HCT116 (cell line): ENCODE measurements at regions not wholly inside any gene's neighbourhood (a gene's known extent, or its start where the extent isn't known, plus 50 kb on each side); places are given as distances from the start of the nearest gene placed in this dataset.

Source experiments
- ATAC-seq: fragments of 200-7000 bp; cut with Tn5 transposase; 2 replicates; pipeline ENCODE4 v1.9.1; 2020; ENCODE audit warnings: mild to moderate bottlenecking, moderate library complexity
- BruUV-seq: library from RNA; stranded (reverse); fragments of 400-500 nt; replicated peaks from 2 replicates; lab custom pipeline; 2021; lab: Mats Ljungman, UMichigan
- CTCF ChIA-PET: fragments of 300-600 bp; sonication (Branson Sonifier 250); formaldehyde crosslinking; loops from one replicate; lab custom pipeline; 2021; ENCODE audit warnings: antibody characterized with exemption; lab: Charles Lee
- POLR2A ChIA-PET: fragments of 300-600, 350-600 bp; sonication (Branson Sonifier 250); formaldehyde crosslinking; loops from one replicate; lab custom pipeline; 2021; ENCODE audit warnings: antibody characterized with exemption; lab: Charles Lee
- RAD21 ChIA-PET, 2 experiments: fragments of 300-600 bp; sonication (Branson Sonifier 250); formaldehyde crosslinking; loops; one replicate each; lab custom pipeline; 2023; ENCODE audit warnings: low total read pairs in 2 of 2; ENCODE audit not compliant: uncharacterized antibody in 2 of 2, unreplicated experiment in 2 of 2, low non-redundant PET in 1 of 2; lab: Charles Lee
- DNase-seq: peaks from one replicate; pipeline ENCODE4 v3.0.0-alpha.2; 2010; ENCODE audit warnings: low read depth, low spot score
- H2AFZ ChIP-seq: fragments of 200-600 bp; shearing (Covaris generic), sonication (generic); 2 replicates; pipeline ENCODE4 v1.6.1; 2017; ENCODE audit warnings: low read depth, mixed run types, mixed read lengths, antibody characterized with exemption, low read length; ENCODE audit not compliant: poor library complexity, severe bottlenecking
- H3K27ac ChIP-seq: 2 replicates; pipeline ENCODE4 v1.5.1; 2012; ENCODE audit warnings: low read depth, low read length
- H3K27me3 ChIP-seq: fragments of 200-600 bp; sonication (generic); 2 replicates; pipeline ENCODE4 v1.6.1; 2016; ENCODE audit warnings: mixed run types, low read length, mixed read lengths; ENCODE audit not compliant: insufficient read depth
- H3K36me3 ChIP-seq, 2 experiments: fragments of 200-500 bp in 1 of 2; fragments of 200-600 bp in 1 of 2; sonication (Bioruptor generic) in 1 of 2; sonication (generic) in 1 of 2; 2 replicates each; pipeline versions ENCODE4 v1.5.1 to v1.6.1; 2014 to 2016; ENCODE audit warnings: low read length in 2 of 2, inconsistent platforms in 1 of 2, mixed read lengths in 1 of 2, mixed run types in 1 of 2; ENCODE audit not compliant: insufficient read depth in 2 of 2, control insufficient read depth in 1 of 2
- H3K4me1 ChIP-seq, 2 experiments: fragments of 200-600 bp in 1 of 2; sonication (generic) in 1 of 2; 2 replicates each; pipeline versions ENCODE4 v1.5.1 to v1.6.1; 2012 to 2017; ENCODE audit warnings: low read length in 2 of 2, inconsistent platforms in 1 of 2, mild to moderate bottlenecking in 1 of 2, mixed read lengths in 1 of 2, mixed run types in 1 of 2, moderate library complexity in 1 of 2; ENCODE audit not compliant: insufficient read depth in 2 of 2, control insufficient read depth in 1 of 2
- H3K4me2 ChIP-seq: fragments of 200-600 bp; sonication (generic); 2 replicates; pipeline ENCODE4 v1.6.1; 2017; ENCODE audit warnings: mixed run types, low read length, mixed read lengths
- H3K4me3 ChIP-seq, 2 experiments: fragments of 200-600 bp in 1 of 2; sonication (generic) in 1 of 2; replicated peaks in 1 of 2; 2 replicates each; pipeline ENCODE4 v1.5.1; 2011 to 2016; ENCODE audit warnings: low read length in 2 of 2, control low read depth in 1 of 2, low read depth in 1 of 2, mild to moderate bottlenecking in 1 of 2, mixed read lengths in 1 of 2, mixed run types in 1 of 2
- H3K79me2 ChIP-seq: fragments of 200-600 bp; sonication (generic); 2 replicates; pipeline ENCODE4 v1.6.1; 2017; ENCODE audit warnings: mild to moderate bottlenecking, mixed run types, low read length, moderate library complexity, mixed read lengths; ENCODE audit not compliant: insufficient read depth
- H3K9ac ChIP-seq: fragments of 200-600 bp; sonication (generic); 2 replicates; pipeline ENCODE4 v1.6.1; 2016; ENCODE audit warnings: low read length, mixed read lengths
- H3K9me2 ChIP-seq: fragments of 200-600 bp; sonication (generic), shearing (Covaris generic); 2 replicates; pipeline ENCODE4 v1.6.1; 2017; ENCODE audit warnings: mixed run types, mild to moderate bottlenecking, moderate library complexity; ENCODE audit not compliant: insufficient read depth
- H3K9me3 ChIP-seq, 2 experiments: fragments of 200-500 bp in 1 of 2; fragments of 200-600 bp in 1 of 2; sonication (Bioruptor generic) in 1 of 2; sonication (generic) in 1 of 2; 2 replicates each; pipeline ENCODE4 v1.6.1; 2014 to 2017; ENCODE audit warnings: low read length in 2 of 2, mixed read lengths in 2 of 2, inconsistent platforms in 1 of 2, low read depth in 1 of 2, mild to moderate bottlenecking in 1 of 2, mixed run types in 1 of 2, moderate library complexity in 1 of 2; ENCODE audit not compliant: control insufficient read depth in 1 of 2, insufficient read depth in 1 of 2
- H4K20me1 ChIP-seq: fragments of 200-600 bp; sonication (generic), shearing (Covaris generic); 2 replicates; pipeline ENCODE4 v1.6.1; 2017; ENCODE audit warnings: mixed run types, mild to moderate bottlenecking, moderate library complexity; ENCODE audit not compliant: insufficient read depth
- ATF3 ChIP-seq: IDR thresholded peaks from 2 replicates; pipeline ENCODE4 v1.6.1; 2012
- CEBPB ChIP-seq: IDR thresholded peaks from 2 replicates; pipeline ENCODE4 v1.6.1; 2012; ENCODE audit warnings: low read depth
- CTCF ChIP-seq, 3 experiments: fragments of 200-600 bp in 1 of 3; sonication (generic) in 1 of 3; IDR thresholded peaks in 2 of 3; conservative IDR thresholded peaks in 1 of 3; 2 replicates each; pipeline ENCODE4 v1.5.1; 2012 to 2017; ENCODE audit warnings: low read depth in 2 of 3, low read length in 2 of 3, antibody characterized with exemption in 1 of 3, borderline replicate concordance in 1 of 3, control low read depth in 1 of 3, mild to moderate bottlenecking in 1 of 3, mixed read lengths in 1 of 3, mixed run types in 1 of 3, moderate library complexity in 1 of 3; ENCODE audit not compliant: insufficient read depth in 1 of 3
- ELF1 ChIP-seq: IDR thresholded peaks from 2 replicates; pipeline ENCODE4 v1.6.1; 2012; ENCODE audit warnings: low read depth, borderline replicate concordance
- EZH2 ChIP-seq: fragments of 200-600 bp; sonication (generic); IDR thresholded peaks from 2 replicates; pipeline ENCODE4 v1.6.1; 2017; ENCODE audit warnings: antibody characterized with exemption, mixed run types
- EZH2phosphoT487 ChIP-seq: fragments of 200-600 bp; IDR thresholded peaks from 2 replicates; pipeline ENCODE4 v1.6.1; 2018; ENCODE audit warnings: antibody characterized with exemption, borderline replicate concordance
- FOSL1 ChIP-seq: IDR thresholded peaks from 2 replicates; pipeline ENCODE4 v1.6.1; 2012; ENCODE audit warnings: low read depth
- MAX ChIP-seq: IDR thresholded peaks from 2 replicates; pipeline ENCODE4 v1.6.1; 2012
- POLR2A ChIP-seq: IDR thresholded peaks from 2 replicates; pipeline ENCODE4 v1.7.0; 2011; ENCODE audit warnings: borderline replicate concordance; ENCODE audit not compliant: insufficient read depth, insufficient read length; ENCODE audit errors: extremely low read depth
- RAD21 ChIP-seq: IDR thresholded peaks from 2 replicates; pipeline ENCODE4 v1.6.1; 2012; ENCODE audit warnings: low read depth, mild to moderate bottlenecking
- SIN3A ChIP-seq: IDR thresholded peaks from 2 replicates; pipeline ENCODE4 v1.6.1; 2012; ENCODE audit warnings: low read depth
- SRF ChIP-seq: IDR thresholded peaks from 2 replicates; pipeline ENCODE4 v1.6.1; 2012; ENCODE audit warnings: low read depth
- TCF7L2 ChIP-seq: IDR thresholded peaks from 2 replicates; pipeline ENCODE4 v1.7.0; 2011; ENCODE audit warnings: borderline replicate concordance, inconsistent platforms; ENCODE audit not compliant: insufficient read depth, insufficient read length; ENCODE audit errors: extremely low read depth
- YY1 ChIP-seq: IDR thresholded peaks from 2 replicates; pipeline ENCODE4 v1.6.1; 2011; ENCODE audit warnings: low read length, low read depth, moderate library complexity, mild to moderate bottlenecking; ENCODE audit not compliant: insufficient replicate concordance; ENCODE audit errors: extremely low read depth
- ZFX ChIP-seq: fragments of 450-650 bp; IDR thresholded peaks from 2 replicates; pipeline ENCODE4 v1.6.1; 2017
- ZNF274 ChIP-seq: fragments of 200-500 bp; sonication (Bioruptor generic); IDR thresholded peaks from 2 replicates; pipeline ENCODE4 v1.6.1; 2014; ENCODE audit warnings: mild to moderate bottlenecking, low read depth, low read length, inconsistent platforms
- intact Hi-C: fragments of 100-400 bp; cut with micrococcal nuclease; formaldehyde crosslinking; loops from 2 replicates; pipeline ENCODE4 v1.10.0; 2022

GRCh38 chr4:137649711-137650450, 117.6 kb upstream of the PCDH18 start:
- H3K27ac ChIP-seq = no peak overlapping the region
- ATAC-seq = no peak
- H3K4me1 ChIP-seq = no peaks in the 10 kb centered on the region
- intact Hi-C loops = no loop called here
- H2AFZ ChIP-seq = no peak overlapping the region
- no peaks in the 10 kb centered on the region for H3K9me3 ChIP-seq
- CTCF ChIA-PET = no interaction called here
- no peaks in the 10 kb centered on the region; the same call in 1 of the 2 replicates for H3K9me2 ChIP-seq
- H3K4me2 ChIP-seq = no peak overlapping the region
- H3K79me2 ChIP-seq = no peaks in the 10 kb centered on the region
- no peaks in the 10 kb centered on the region for H4K20me1 ChIP-seq
- H3K4me3 ChIP-seq = no peak overlapping the region
- DNase-seq = no peak
- no TSS peak for BruUV-seq
- no peaks in the 10 kb centered on the region for H3K36me3 ChIP-seq
- RAD21 ChIA-PET = no interaction called here
- TF ChIP-seq YY1 = no peak
- TF ChIP-seq FOSL1 = no peak
- no peak for TF ChIP-seq EZH2
- no peak for TF ChIP-seq CEBPB
- no peak for TF ChIP-seq ZFX
- no peak for TF ChIP-seq ATF3
- no peak for TF ChIP-seq ELF1
- no peaks in the 10 kb centered on the region for H3K27me3 ChIP-seq
- no peak overlapping the region for H3K9ac ChIP-seq
- POLR2A ChIA-PET = no interaction called here

- ChIA-PET CTCF (no interaction called here), POLR2A (no interaction called here), RAD21 (no interaction called here)
- no peak for ATAC-seq
- H3K9me2 ChIP-seq = no peaks in the 10 kb centered on the region; the same call in 1 of the 2 replicates
- no peak overlapping the region for H2AFZ ChIP-seq
- BruUV-seq = no TSS peak
- intact Hi-C loops = no loop called here
- H3K9ac ChIP-seq = no peak overlapping the region
- no peaks in the 10 kb centered on the region for H3K27me3 ChIP-seq
- H3K27ac ChIP-seq = no peak overlapping the region
- DNase-seq = no peak
- H3K4me2 ChIP-seq = no peak overlapping the region
- no peak overlapping the region for H3K4me3 ChIP-seq
- H3K4me1 ChIP-seq = no peaks in the 10 kb centered on the region
- no peaks in the 10 kb centered on the region for H3K9me3 ChIP-seq
- H4K20me1 ChIP-seq = no peaks in the 10 kb centered on the region
- H3K79me2 ChIP-seq = no peaks in the 10 kb centered on the region
- H3K36me3 ChIP-seq = no peaks in the 10 kb centered on the region
- TF ChIP-seq EZH2phosphoT487 (no peak), MAX (no peak), CTCF (IDR thresholded peaks at IDR 0.05 in 2 of 3, conservative IDR thresholded peaks at IDR 0.05 in 1 of 3; ENCODE audit: borderline replicate concordance in 1 of 3, insufficient read depth in 1 of 3, low read depth in 2 of 3, low read length in 2 of 3) (no peak), YY1 (no peak), ZNF274 (no peak), SIN3A (no peak), TCF7L2 (no peak), SRF (no peak), FOSL1 (no peak), RAD21 (no peak), POLR2A (no peak), CEBPB (no peak)
These were observed 116.2 kb upstream of the PCDH18 start for GRCh38 chr4:137648531-137648930.
